ENCODE measurements at regions not wholly inside any gene's neighbourhood (a gene's known extent, or its start where the extent isn't known, plus 50 kb on each side); places are given as distances from the start of the nearest gene placed in this dataset.

DNA sequence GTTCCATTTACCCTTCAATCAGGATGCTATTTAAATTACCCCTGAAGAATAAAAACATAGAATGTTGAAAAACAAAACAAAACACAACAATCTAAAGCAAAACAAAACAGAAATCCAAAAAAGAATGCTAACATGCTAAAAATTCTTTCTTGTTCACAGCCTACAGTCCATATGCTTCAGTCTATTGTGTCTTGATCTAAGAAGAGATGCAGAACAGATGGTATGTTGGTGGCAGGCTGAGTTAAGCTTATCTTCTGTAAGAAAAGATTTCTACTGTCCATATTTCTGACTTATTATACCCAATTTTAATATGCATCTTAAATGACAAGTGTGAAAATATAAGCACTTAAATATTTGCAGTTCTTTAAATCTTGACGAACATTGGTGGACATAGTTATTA, 356.1 kb upstream of the SLITRK1 start:
- no peak for DNase-seq

DNA sequence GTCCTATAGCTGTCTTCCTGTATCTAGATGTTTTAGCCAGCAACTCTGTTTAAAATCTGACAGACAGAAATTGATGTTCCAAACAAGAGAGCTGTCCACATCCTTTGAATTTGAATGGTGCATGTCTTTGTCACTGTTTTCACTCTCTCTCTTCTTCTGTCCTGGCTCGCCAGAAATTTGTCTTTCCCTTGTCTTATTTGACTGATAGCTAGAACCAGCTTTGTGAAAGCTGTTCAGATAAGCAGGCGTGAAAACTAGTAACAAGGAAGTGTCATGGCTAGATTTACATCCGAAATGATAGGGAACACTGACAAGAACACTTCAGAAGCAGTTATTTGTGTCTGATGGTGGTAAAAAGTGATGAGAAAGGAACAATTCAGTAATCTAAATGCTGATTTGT, 354.9 kb upstream of the SLITRK1 start:
- no peak for DNase-seq

DNA sequence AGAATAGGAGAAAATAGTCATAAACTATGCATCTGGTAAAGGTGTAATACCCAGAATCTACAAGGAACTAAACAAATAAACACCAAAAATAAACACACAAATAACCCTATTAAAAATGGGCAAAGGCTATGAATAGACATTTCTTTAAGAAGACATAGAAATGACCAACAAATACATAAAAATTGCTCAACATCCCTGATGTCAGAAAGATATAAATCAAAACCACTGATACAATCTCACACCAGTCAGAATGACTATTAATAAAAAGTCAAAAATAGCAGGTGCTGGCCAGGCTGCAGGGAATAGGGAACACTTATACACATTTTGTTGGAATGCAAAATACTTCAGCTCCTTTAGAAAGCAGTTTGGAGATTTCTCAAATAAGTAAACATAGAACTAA, 352.1 kb upstream of the SLITRK1 start:
- DNase-seq, result no peak

DNA sequence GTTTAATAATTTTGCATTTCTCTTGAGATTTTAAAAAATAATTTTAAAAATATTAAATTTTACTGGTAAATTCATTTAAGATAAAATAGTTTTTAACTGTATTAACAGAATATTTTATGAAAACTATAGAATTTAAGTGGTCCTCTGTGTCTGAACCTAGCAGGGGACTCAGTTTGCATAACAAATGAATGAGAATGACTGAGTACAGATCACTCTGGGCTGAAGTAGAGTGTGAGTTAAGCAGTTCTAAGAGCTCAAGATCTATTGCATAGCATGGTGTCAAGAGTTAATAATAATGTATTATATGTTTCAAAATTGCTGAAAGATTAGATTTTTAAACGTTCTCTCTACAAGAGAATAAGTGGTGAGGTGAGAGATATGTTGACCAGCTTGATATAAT, 348.3 kb upstream of the SLITRK1 start:
- no peak for DNase-seq

DNA sequence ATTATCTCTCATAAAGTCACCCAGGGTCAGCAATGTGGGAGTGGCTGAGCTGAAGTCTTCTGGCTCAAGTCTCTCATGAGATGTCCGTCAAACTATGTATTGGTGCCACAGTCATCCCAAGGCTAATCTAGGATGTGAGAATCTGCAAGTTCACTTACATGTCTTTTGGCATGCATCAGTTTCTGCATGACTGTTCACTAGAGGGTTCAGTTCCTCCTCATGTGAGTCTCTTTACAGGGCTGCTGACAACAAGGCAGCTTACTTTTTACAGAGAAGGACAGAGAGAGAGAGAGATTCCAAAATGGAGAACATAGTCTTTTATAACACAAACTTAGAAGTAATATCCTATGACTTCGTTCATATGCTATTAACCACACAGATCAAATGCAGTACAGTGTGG, 328.8 kb upstream of the SLITRK1 start:
- DNase-seq, result no peak

DNA sequence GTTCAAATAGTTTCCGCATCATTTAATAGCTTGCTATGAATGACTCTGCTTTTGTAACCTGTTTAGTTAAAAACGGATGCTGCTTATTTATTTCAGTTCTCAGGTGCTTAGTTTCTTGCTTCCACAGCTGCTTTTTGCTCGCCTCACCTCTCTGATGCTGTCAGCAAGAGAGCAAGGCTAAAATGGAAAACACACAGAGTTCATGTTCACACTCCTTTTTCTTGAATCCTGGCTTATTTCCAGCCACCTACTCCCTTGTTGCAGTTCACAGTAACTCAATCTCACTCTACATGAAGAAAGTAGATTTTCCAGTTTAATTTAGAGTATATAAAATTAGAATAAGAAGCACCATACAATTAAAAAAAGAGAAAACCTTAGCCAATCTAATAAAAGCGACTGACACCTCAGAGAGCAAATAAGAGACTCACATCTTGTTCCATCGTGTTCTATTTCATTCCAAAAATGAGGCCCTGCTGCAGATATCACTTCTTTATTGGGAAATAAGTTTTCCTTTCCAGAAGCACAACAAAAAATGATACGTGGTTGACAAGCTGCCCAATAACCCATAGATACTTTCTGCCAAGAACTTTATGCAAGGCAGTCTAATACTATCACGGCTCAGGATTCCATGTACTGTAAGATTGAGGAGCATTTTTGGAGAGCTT, 326.1 kb upstream of the SLITRK1 start:
- no peak for DNase-seq

DNA sequence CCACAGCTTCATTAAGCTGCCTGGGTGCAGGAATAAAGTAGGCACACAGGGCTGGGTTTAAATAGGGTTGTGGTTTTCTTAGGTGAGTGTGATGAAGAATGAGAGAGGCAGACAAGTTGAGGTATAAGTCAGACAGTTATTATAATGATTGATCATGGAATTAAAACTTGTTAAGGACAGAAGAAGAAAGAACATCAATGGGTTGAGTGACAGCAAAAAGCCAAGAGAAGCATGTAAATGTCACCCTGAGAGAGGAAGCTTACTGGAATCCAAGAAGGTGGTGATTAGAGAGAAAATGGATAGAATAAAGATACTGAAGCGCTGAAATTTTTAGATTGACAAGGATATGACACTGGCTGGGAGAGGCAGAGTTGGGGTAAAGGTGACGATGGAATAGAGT, 325.2 kb upstream of the SLITRK1 start:
- DNase-seq, result no peak

DNA sequence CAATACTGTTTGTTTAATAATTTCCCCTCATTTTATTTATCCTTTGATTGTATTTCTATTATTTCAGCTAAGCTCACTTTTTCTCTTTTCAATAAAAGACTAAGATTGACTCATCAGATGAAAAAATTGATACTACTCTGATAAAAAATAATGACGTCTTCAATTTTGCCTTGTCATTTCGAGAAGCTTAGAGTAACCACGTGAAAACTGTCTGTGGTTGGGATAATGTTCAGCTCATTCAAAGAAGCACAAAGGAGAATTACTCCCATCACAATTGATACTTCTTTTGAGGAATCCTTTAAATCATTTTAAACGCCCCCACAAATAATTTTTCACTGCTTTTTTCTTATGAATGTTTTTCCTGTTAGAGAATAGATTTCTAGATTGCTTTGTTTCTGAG, 318.7 kb upstream of the SLITRK1 start:
- DNase-seq, result no peak

DNA sequence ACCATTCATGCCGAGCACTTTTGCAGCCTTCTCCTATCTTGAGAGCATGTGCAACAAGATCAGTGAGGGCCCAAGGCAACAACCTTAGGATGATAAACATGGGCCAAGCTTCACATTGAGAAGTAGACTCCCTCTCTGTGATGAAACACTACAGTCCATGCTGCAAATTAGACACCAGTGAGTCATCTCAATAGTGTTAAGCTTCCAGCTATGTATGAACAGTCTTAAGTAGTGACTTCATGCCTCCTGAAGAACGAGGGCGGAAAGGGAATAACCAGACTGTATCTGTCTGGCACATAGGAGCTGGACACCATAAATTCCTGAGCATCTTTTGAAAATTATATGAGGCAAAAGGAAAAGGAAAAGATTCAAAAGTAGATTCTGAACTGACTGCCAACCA, 309.9 kb upstream of the SLITRK1 start:
- no peak for DNase-seq

DNA sequence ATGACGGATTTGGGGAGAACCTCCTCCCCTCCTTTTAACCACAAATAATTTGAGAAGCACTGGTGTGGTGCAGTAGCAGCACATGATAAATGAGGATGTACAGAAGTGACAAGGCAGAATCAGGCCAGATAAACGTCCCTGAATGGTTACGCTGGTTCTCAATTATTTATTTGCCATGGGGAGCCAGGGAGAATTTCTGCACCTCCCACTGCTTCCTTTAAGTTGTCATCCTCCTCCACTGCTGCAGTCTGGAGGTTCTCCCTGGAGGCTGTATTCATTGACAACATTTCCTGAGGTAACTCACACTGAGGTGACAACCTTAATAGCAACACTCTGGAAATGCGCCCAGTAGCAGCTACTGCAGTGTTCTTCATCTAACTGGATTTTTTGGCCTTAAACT, 308.9 kb upstream of the SLITRK1 start:
- no peak for DNase-seq

DNA sequence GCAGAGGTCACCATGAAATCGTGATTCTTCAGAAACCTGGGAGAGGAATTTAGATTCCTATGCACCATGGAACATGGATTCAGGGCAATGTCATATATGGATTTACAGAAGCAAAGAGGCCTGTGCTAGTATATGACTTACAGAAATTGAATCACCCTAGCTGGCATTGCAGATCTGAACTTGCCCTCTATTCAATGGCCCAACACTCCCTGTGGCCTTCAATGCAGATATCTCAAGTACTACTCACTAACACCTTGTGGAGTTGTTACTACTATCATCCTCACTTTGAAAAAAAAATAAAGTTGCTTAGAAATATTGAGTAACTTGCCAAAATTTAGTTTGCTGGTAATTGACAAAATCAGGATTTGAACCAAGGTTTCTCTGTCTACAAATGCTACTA, 305.4 kb upstream of the SLITRK1 start:
- DNase-seq, result no peak

DNA sequence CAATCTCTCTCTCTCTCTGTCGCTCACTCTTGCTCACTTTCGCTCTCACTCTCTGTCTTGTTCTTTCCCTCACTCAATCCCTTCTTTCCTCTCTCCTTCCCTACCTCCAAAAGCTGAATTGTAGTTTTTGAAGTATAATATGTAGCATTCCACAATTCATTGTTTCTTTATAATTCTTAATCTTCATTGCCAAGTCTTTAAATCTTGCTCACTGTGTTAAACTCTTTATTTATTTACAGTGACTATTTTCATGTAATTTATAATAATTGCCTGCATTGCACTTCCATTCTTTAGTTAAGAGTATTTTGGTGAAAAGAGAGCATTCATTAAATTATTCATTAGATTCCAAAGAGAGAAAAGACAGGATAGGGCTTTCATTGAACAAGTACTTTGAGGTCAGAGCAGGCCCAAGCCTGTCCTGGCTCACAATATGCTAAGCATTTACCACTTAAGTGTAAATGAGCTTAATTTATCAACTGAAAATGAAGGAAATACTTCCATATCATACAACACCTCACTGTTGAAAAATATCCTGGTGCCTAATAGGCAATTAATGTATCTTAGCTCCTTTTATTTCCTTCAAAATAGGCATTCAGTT, 257.4 kb upstream of the SLITRK1 start:
- no peak for DNase-seq

DNA sequence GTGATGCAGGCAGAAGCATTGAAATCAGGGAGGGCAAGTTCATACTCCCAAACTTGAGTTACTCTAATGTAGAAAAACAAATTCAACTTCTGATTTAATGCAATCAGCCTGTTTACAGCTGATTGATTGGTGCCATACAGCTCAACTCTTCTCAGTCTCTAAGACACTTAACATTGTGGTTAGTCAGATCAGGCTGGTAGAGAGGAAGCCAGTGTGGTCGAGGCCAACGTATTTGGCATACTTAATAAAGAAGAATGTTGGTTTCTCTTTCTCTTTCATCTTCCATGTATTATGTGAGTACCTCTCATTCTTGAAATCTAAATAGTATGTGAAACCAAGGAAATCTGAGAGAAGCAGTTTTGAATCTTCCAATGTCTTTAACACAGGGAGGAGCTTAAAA, 255.0 kb upstream of the SLITRK1 start:
- DNase-seq, result peak; percentile 56 to 81

DNA sequence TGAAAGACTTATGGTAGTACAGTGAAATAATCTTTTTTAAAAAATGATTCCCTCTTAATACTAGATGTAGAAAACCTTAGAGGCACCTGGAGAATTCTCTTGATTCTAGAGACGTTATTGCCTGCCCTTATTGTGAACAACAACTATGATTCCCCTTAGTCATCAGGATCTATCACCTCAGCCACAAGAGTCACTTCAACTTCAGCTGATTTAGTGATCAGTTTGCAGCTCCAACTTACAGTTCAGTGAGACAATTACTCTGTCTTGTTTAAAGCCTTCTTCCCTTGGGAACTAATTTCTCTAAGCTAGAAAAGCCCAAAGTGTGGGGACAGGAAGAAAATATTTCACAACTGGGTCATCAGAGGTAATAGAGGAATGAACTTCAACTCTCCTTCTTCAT, 254.3 kb upstream of the SLITRK1 start:
- DNase-seq, result peak in 1 of 2 donors; percentile 36

DNA sequence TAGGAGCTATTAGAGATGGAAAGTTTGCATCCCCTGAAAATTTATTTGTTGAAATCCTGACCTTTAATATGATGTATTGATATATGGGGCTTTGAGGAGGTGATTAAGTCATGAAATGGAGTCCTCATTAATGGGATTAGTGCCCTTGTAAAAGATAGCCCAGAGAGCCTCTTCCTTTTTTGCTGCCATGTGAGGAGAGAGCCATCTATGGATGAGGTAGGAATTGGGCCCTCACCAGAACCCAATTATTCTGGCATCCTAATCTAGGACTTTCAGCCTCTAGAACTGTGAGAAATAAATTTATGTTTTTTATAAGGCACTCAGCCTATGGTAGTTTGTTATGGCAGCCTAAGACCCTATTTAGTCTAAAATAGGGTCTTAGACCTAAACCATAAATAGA, 250.2 kb upstream of the SLITRK1 start:
- DNase-seq, result no peak

DNA sequence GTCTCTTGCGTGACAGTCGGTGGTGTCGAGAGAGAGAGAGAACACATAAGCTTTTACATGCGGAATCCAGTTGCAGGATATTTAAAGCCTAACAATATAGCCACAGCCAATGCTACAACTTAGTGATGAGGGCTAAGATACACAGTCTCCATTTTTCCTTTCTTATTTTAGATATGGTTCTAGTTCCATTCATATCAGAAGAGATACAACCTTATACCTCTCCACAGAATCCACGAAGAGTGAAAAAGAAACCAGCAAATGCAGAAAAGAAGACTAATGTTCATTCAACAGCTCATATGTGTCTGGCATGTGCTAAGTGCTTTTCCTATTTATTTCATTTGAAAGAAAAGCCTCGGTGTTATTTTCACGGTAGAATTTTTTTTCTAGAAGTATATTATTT, 249.0 kb upstream of the SLITRK1 start:
- no peak for DNase-seq

DNA sequence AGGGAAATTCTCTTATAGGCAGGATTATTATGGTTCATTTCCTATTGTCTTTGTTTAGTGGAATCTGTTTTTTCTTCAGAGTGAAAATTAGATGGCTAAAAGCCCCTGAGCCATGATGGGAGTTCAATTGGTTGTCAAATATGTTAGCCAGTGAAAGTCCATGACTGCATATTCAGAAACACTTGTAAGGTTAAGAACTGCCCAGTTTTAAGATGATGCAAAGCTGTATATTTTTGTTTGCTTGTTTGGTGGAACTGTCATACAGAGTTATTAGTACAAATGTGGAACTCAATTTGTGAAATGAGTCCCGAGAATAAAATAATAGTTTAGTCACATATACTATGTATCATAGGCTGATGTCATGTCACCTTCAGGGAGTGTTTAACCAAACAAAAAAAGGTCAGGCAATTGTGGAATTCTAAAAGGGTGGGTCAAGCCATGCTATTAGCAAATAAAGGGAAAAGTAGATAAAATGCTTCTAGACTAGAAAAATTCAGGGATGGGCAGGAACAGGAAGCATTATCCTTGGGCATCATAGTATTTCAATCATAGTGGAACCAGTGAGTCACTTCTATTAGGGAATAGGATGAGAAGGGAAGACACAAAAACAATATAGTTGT, 248.3 kb upstream of the SLITRK1 start:
- no peak for DNase-seq

DNA sequence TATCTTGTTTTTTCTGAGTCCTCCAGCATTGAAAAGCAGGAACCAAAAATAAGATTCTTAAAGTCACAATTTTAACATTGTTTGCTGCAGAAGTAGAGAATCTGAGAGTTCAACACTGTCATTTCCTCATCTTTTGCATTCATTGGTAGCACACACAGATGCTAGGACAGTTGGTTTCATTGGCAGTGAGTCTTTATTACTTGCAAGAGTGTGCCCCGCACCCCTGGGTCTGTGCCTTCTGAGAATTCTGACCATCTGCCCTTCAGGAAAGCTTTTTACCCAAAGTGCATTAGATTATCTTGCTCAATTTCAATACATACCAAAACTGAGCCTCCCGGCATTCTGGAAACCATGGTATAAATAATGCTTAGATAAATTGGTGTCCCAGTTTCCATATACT, 247.7 kb upstream of the SLITRK1 start:
- no peak for DNase-seq

DNA sequence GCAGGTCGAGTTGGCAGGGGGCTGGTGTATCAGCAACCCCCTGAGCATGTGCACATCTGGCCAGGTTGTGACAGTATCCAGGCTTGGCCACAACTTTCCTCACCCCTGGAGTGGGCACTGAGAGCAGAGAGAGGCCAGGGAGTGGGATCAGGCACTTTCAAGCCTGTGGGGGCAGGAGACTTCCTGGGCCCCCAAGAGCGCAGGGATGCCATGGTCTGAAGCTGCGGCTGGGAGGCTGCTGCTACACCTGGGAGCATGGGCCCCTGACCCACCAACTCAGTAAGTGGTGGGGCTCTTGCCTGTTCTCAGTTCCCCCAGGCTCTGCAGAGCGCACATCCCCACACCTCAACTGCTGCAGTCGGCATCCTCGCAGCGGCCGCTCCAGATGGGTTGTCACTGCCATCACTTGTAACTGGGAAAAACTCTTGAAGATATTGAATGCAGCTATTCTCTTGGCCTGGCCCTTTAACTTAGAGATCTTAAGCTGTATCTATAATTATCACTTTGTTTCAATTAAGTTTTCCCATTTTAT, 245.4 kb upstream of the SLITRK1 start:
- no peak for DNase-seq

DNA sequence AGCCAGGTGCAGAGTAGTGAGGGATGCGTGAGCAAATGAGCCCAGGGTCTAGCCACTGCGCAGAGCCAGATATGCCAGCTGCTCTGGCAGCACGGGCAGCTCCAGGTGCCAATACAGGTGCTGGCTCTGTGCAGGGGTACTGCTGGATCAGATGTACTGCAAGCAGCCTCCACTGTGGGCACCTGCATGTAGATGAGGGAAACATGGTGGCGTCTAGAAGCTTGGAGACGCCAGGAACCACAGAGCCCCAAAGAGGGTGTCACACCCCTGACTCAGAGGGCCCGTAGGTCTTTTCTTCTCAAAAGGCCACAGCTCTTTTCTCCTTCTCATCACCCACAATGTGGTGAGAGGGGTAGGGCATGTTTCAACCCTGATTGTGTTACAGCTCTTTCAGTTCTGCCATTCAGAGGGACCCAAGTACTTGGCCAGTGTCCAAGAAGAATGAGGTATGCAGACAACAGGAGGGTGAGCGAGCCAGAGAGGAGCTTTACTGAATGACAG, 244.4 kb upstream of the SLITRK1 start:
- DNase-seq, result peak; percentile 2 to 36

DNA sequence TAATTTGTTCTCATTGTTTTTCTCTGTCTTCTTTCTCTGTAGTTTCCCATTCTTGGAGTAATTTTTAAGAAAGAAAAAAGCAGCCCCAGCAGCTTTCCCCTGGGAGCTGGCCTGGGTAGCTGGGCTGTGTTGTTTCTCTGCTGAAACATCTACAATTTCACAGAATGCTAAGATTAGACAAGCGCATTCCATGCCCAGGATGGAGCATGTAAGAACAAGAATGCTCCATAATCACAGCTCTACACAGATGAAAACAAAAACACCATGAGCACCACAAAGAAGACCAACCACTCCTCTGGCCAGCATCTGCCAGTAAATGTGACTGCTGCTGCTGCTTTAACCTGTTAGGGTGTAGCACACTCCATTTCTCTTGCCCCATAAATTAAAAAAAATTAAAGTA, 239.2 kb upstream of the SLITRK1 start:
- DNase-seq, result no peak

DNA sequence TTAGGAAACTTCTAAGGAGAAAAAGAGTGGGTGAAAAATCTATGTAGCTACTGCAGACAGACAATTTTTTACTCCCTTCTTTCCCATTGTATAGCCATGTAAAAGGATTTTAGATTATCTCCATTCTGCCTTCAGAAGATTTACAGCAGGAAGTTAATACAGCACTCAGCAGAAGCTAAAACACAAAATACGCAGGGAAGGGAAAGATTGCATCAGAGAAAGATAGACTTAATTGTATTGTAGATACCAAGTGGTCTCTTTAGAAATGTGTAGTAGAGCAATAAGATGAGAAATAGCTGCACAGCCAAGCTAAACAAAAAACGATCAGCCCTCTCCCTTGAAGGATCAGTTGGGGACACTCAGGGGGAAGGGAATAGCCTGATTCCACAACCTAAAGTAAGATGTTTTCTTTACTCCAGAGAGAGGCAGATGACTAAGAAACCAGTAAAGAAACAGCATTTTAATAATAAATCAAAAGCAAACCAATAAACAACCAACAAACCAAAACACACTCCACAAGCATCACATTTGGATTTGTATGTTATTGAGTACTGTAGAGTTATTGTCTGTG, 236.7 kb upstream of the SLITRK1 start:
- DNase-seq, result no peak

DNA sequence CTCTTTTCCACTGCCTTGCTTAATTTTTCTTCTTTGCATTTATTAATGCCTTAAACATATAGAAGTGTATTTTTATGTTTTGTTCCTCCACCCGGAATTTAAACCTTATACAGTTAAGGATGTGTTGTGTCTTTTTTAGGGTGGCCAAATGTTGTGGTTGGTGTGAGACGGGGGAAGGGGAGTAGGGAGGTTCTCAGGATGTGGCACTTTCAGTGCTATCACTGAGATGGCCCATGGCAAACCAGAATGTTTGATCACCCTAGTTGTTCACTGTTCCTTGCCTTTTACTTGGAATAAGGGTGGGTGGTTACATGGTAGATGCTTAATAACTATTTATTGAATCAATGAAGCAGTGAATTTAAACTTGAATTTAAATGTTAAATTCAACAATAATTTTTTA, 216.0 kb upstream of the SLITRK1 start:
- DNase-seq, result no peak

DNA sequence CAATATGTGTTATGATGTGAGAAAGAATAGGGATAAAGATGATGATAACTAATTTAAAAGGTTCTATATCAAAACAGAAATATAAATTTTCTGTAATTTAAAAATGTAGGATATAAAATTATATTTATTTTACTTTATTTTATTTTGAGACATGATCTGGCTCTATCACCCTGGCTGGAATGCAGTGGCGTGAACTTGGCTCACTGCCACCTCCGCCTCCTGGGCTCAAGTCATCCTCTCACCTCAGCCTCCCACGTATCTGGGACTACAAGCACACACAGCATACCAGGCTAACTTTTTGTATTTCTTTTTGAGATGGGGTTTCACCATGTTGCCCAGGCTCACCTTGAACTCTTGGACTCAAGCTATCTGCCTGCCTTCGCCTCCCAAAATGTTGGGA, 214.9 kb upstream of the SLITRK1 start:
- DNase-seq, result no peak

Data from CD4-positive, alpha-beta T cell treated with Interferon alpha-2 for 1 hour (primary cell).